ENCODE measurements at regions not wholly inside any gene's neighbourhood (a gene's known extent, or its start where the extent isn't known, plus 50 kb on each side); places are given as distances from the start of the nearest gene placed in this dataset.

- Histone ChIP-seq H3K27ac (no peak overlapping the region), H3K27me3 (no peaks in the 10 kb centered on the region), H3K36me3 (replicated peaks in 1 of 2) (no peaks in the 10 kb centered on the region), H3K4me3 (no peak overlapping the region), H3K9me3 (replicated peaks in 1 of 3) (no peaks in the 10 kb centered on the region), H3K4me1 (replicated peaks in 1 of 2) (peaks cover 0 to 4% of the 10 kb centered on the region in 2 donors)
- TF ChIP-seq, protein P1, sequence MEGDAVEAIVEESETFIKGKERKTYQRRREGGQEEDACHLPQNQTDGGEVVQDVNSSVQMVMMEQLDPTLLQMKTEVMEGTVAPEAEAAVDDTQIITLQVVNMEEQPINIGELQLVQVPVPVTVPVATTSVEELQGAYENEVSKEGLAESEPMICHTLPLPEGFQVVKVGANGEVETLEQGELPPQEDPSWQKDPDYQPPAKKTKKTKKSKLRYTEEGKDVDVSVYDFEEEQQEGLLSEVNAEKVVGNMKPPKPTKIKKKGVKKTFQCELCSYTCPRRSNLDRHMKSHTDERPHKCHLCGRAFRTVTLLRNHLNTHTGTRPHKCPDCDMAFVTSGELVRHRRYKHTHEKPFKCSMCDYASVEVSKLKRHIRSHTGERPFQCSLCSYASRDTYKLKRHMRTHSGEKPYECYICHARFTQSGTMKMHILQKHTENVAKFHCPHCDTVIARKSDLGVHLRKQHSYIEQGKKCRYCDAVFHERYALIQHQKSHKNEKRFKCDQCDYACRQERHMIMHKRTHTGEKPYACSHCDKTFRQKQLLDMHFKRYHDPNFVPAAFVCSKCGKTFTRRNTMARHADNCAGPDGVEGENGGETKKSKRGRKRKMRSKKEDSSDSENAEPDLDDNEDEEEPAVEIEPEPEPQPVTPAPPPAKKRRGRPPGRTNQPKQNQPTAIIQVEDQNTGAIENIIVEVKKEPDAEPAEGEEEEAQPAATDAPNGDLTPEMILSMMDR (IDR thresholded peaks at IDR 0.05): no peak
- no peak for TF ChIP-seq POLR2A (IDR thresholded peaks at IDR 0.05)
- DNase-seq: no peak
- 54 to 73% (median 66%) methylated on average over 3 of the region's 3 CpGs for WGBS, 4 donors
- intact Hi-C loops (cut with DNase I): no loop called here
These were observed 244.3 kb downstream of the ETAA1 start for GRCh38 chr2:67641312-67642045.

DNA sequence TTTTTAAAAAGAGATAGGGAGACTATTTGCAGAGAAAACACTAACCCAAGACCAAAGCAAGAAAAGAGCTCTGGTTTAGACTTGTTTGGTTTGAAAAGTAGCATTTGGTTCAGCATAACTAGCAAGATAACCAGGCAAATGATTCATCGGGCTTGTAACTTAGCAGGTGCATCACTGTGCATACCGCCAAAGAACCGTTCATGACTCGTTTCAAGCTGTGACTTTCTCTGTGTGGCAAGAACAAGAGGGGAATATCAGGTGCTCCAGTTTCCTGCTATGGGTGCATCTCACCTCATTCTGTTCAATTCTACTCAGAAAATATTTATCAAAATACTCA, 244.9 kb downstream of the ETAA1 start:
- Histone ChIP-seq H3K36me3 (replicated peaks in 1 of 2) (no peaks in the 10 kb centered on the region), H3K27ac (no peak overlapping the region), H3K9me3 (replicated peaks in 1 of 3) (no peaks in the 10 kb centered on the region), H3K27me3 (no peaks in the 10 kb centered on the region), H3K4me1 (replicated peaks in 1 of 2) (peaks cover 0 to 4% of the 10 kb centered on the region in 2 donors), H3K4me3 (no peak overlapping the region)
- no peak for TF ChIP-seq POLR2A (IDR thresholded peaks at IDR 0.05)
- TF ChIP-seq, protein P1 (IDR thresholded peaks at IDR 0.05): no peak
- intact Hi-C loops (cut with DNase I): no loop called here
- DNase-seq: no peak
- 50 to 68% (median 62%) methylated on average over 4 of the region's 4 CpGs for WGBS, 4 donors

DNA sequence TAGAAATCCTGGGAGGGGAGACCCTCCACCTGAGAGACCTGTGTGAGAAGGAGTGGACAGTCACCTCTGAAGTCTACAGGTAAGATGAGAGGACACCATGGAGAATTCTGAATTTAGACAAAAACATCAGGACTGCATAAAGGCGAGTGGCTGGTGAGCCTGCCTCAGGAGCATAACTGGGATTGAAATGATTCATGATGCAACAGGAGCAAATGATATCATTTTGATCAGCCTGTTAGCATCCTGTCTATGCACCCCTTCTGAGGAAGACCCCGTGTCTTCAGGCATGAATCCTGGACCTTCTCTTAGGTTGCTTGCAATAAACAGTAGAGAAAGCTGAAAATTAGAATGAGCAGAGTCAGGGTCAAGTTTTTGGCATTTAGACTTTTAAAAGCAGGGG, 245.8 kb downstream of the ETAA1 start:
- TF ChIP-seq, protein P1 (IDR thresholded peaks at IDR 0.05): no peak
- no peak for TF ChIP-seq POLR2A (IDR thresholded peaks at IDR 0.05)
- DNase-seq: no peak
- Histone ChIP-seq H3K27ac (no peak overlapping the region), H3K36me3 (replicated peaks in 1 of 2) (no peaks in the 10 kb centered on the region), H3K9me3 (replicated peaks in 1 of 3) (no peaks in the 10 kb centered on the region), H3K4me1 (replicated peaks in 1 of 2) (peaks cover 0 to 4% of the 10 kb centered on the region in 2 donors), H3K4me3 (no peak overlapping the region), H3K27me3 (no peaks in the 10 kb centered on the region)
- intact Hi-C loops (cut with DNase I): no loop called here
- whole genome bisulfite sequencing, 4 donors: 70 to 88% (median 79%) methylated on average over 2 of the region's 2 CpGs

GRCh38 chr2:67645280-67646138, 248.4 kb downstream of the ETAA1 start:
- no peak overlapping the region for H3K27ac ChIP-seq
- no peaks in the 10 kb centered on the region for H3K36me3 ChIP-seq (replicated peaks in 1 of 2)
- no peak overlapping the region for H3K4me3 ChIP-seq
- no peak for DNase-seq
- 62 to 68% (median 65%) methylated on average over 3 of the region's 3 CpGs for WGBS, 4 donors
- H3K4me1 ChIP-seq (replicated peaks in 1 of 2): peaks cover 0 to 21% of the 10 kb centered on the region in 2 donors
- TF ChIP-seq, protein P1 (IDR thresholded peaks at IDR 0.05): no peak
- TF ChIP-seq POLR2A (IDR thresholded peaks at IDR 0.05): no peak
- H3K9me3 ChIP-seq (replicated peaks in 1 of 3): no peaks in the 10 kb centered on the region
- intact Hi-C loops (cut with DNase I): no loop called here
- no peaks in the 10 kb centered on the region for H3K27me3 ChIP-seq

Data from adrenal gland (tissue), 9 donors.